ENCODE measurements at regions not wholly inside any gene's neighbourhood (a gene's known extent, or its start where the extent isn't known, plus 50 kb on each side); places are given as distances from the start of the nearest gene placed in this dataset.

- Histone ChIP-seq H3K9me2 (ENCODE audit: insufficient read depth) (no peaks in the 10 kb centered on the region), H3K79me2 (ENCODE audit: insufficient read depth, low read length) (no peaks in the 10 kb centered on the region), H3K4me1 (ENCODE audit: control insufficient read depth in 1 of 2, insufficient read depth in 2 of 2, low read length in 2 of 2) (no peaks in the 10 kb centered on the region), H2AFZ (ENCODE audit: low read depth, low read length, poor library complexity, severe bottlenecking) (no peak overlapping the region), H3K27me3 (ENCODE audit: insufficient read depth, low read length) (no peaks in the 10 kb centered on the region), H3K36me3 (ENCODE audit: control insufficient read depth in 1 of 2, insufficient read depth in 2 of 2, low read length in 2 of 2) (no peaks in the 10 kb centered on the region), H3K27ac (ENCODE audit: low read depth, low read length) (no peak overlapping the region), H3K4me2 (ENCODE audit: low read length) (no peak overlapping the region), H4K20me1 (ENCODE audit: insufficient read depth) (no peaks in the 10 kb centered on the region), H3K9me3 (ENCODE audit: control insufficient read depth in 1 of 2, insufficient read depth in 1 of 2, low read depth in 1 of 2, low read length in 2 of 2) (no peaks in the 10 kb centered on the region), H3K9ac (ENCODE audit: low read length) (no peak overlapping the region), H3K4me3 (replicated peaks in 1 of 2; ENCODE audit: low read depth in 1 of 2, low read length in 2 of 2) (no peak overlapping the region)
- ChIA-PET CTCF (interaction anchor here (0.8 to 2.6 kb wide), 4 partner anchors 141 to 218 kb away, joined by 3 to 17 read pairs (median 10); no protein-coding TSS in a partner anchor), POLR2A (no interaction called here), RAD21 (ENCODE audit: low non-redundant PET in 1 of 2, low total read pairs in 2 of 2, uncharacterized antibody in 2 of 2, unreplicated experiment in 2 of 2) (no interaction called here)
- intact Hi-C loops (cut with micrococcal nuclease), result loop anchor here (1.0 to 5.0 kb wide), 4 partner anchors 67 to 324 kb away; no protein-coding TSS in a partner anchor
- ATAC-seq (no peak), DNase-seq (ENCODE audit: low read depth, low spot score) (no peak)
- TF ChIP-seq CTCF (IDR thresholded peaks at IDR 0.05 in 2 of 3, conservative IDR thresholded peaks at IDR 0.05 in 1 of 3; ENCODE audit: borderline replicate concordance in 1 of 3, insufficient read depth in 1 of 3, low read depth in 2 of 3, low read length in 2 of 3) (no peak), ATF3 (IDR thresholded peaks at IDR 0.05) (no peak), TCF7L2 (IDR thresholded peaks at IDR 0.05; ENCODE audit: borderline replicate concordance, extremely low read depth, insufficient read depth, insufficient read length) (no peak), EGR1 (IDR thresholded peaks at IDR 0.05; ENCODE audit: low read depth) (no peak), ZNF274 (IDR thresholded peaks at IDR 0.05; ENCODE audit: low read depth, low read length) (no peak), RAD21 (IDR thresholded peaks at IDR 0.05; ENCODE audit: low read depth) (no peak), YY1 (IDR thresholded peaks at IDR 0.05; ENCODE audit: extremely low read depth, insufficient replicate concordance, low read depth, low read length) (no peak), ZFX (IDR thresholded peaks at IDR 0.05) (no peak), REST (IDR thresholded peaks at IDR 0.05; ENCODE audit: low read depth) (no peak), CEBPB (IDR thresholded peaks at IDR 0.05; ENCODE audit: low read depth) (no peak), SIN3A (IDR thresholded peaks at IDR 0.05; ENCODE audit: low read depth) (no peak), ELF1 (IDR thresholded peaks at IDR 0.05; ENCODE audit: borderline replicate concordance, low read depth) (no peak), POLR2AphosphoS5 (IDR thresholded peaks at IDR 0.05; ENCODE audit: low read depth, low read length) (no peak)
- no TSS peak for BruUV-seq (replicated peaks)
Measured at GRCh38 chr6:24064832-24065231, 61.2 kb upstream of the NRSN1 start.
